H1 (cell line): ENCODE measurements at regions not wholly inside any gene's neighbourhood (a gene's known extent, or its start where the extent isn't known, plus 50 kb on each side); places are given as distances from the start of the nearest gene placed in this dataset.

Experiments used
- CTCF ChIA-PET: fragments of 300-600 bp; sonication (Branson Sonifier 250); formaldehyde crosslinking; loops from one replicate; lab custom pipeline; 2021; ENCODE audit not compliant: partially characterized antibody; lab: Charles Lee
- POLR2A ChIA-PET: fragments of 300-600 bp; sonication (Branson Sonifier 250); formaldehyde crosslinking; loops from one replicate; lab custom pipeline; 2021; ENCODE audit warnings: inconsistent platforms; ENCODE audit not compliant: partially characterized antibody; lab: Charles Lee
- DNase-seq, 2 experiments: peaks; one replicate each; pipeline versions ENCODE4 v3.0.0 to v3.0.0-alpha.2; 2010 to 2022; ENCODE audit warnings: low spot score in 2 of 2, low read depth in 1 of 2, mixed read lengths in 1 of 2
- FAIRE-seq: peaks from 2 replicates; lab custom pipeline; 2011; peaks lifted over from hg19 to GRCh38; lab: Jason Lieb, UNC
- H2AFZ ChIP-seq: 2 replicates; pipeline ENCODE4 v1.8.1; 2012; ENCODE audit warnings: low read length, inconsistent platforms
- H2AK5ac ChIP-seq: 2 replicates; pipeline ENCODE4 v1.6.1; 2013; ENCODE audit warnings: low read depth, low read length
- H2BK120ac ChIP-seq: replicated peaks from 2 replicates; pipeline ENCODE3; 2013; ENCODE audit warnings: low read depth, low read length, inconsistent platforms
- H2BK12ac ChIP-seq: 2 replicates; pipeline ENCODE4 v1.6.1; 2013; ENCODE audit warnings: low read depth, low read length
- H2BK15ac ChIP-seq: 2 replicates; pipeline ENCODE4 v1.6.1; 2013; ENCODE audit warnings: low read length
- H2BK20ac ChIP-seq: 2 replicates; pipeline ENCODE4 v1.6.1; 2013; ENCODE audit warnings: low read length
- H2BK5ac ChIP-seq: 2 replicates; pipeline ENCODE4 v1.6.1; 2013; ENCODE audit warnings: low read depth, low read length
- H3K14ac ChIP-seq: 2 replicates; pipeline ENCODE4 v1.6.1; 2013; ENCODE audit warnings: inconsistent platforms; ENCODE audit not compliant: insufficient read length
- H3K18ac ChIP-seq: 2 replicates; pipeline ENCODE4 v1.6.1; 2013; ENCODE audit warnings: low read length; ENCODE audit errors: extremely low read depth
- H3K23ac ChIP-seq: 2 replicates; pipeline ENCODE4 v1.6.1; 2013; ENCODE audit warnings: inconsistent platforms; ENCODE audit not compliant: insufficient read length
- H3K23me2 ChIP-seq: 2 replicates; pipeline ENCODE4 v1.6.1; 2013; ENCODE audit warnings: low read depth, low read length
- H3K27ac ChIP-seq: 2 replicates; pipeline ENCODE4 v1.6.1; 2011; ENCODE audit warnings: low read depth, low read length, inconsistent platforms
- H3K27me3 ChIP-seq, 4 experiments: replicated peaks in 1 of 4; 1 replicate in 1 of 4; 2 replicates in 3 of 4; pipeline versions ENCODE4 v1.6.1 to v1.8.1; 2011 to 2013; ENCODE audit warnings: low read length in 3 of 4, mild to moderate bottlenecking in 3 of 4, inconsistent platforms in 2 of 4, mixed read lengths in 2 of 4, moderate library complexity in 1 of 4; ENCODE audit not compliant: control insufficient read depth in 3 of 4, insufficient read depth in 3 of 4; ENCODE audit errors: extremely low read depth in 1 of 4
- H3K36me3 ChIP-seq, 4 experiments: 2 replicates each; pipeline versions ENCODE4 v1.6.1 to v1.8.1; 2011 to 2013; ENCODE audit warnings: mild to moderate bottlenecking in 4 of 4, low read length in 3 of 4, moderate library complexity in 2 of 4, control low read depth in 1 of 4, inconsistent platforms in 1 of 4; ENCODE audit not compliant: insufficient read depth in 4 of 4, control insufficient read depth in 2 of 4
- H3K4ac ChIP-seq: replicated peaks from 2 replicates; pipeline ENCODE3; 2013; ENCODE audit warnings: low read length, low read depth, mixed read lengths, inconsistent platforms; ENCODE audit not compliant: insufficient read length
- H3K4me1 ChIP-seq, 4 experiments: replicated peaks in 1 of 4; 1 replicate in 1 of 4; 2 replicates in 3 of 4; pipeline versions ENCODE4 v1.6.1 to v1.8.1; 2011 to 2013; ENCODE audit warnings: low read length in 3 of 4, inconsistent platforms in 2 of 4, mixed read lengths in 1 of 4; ENCODE audit not compliant: insufficient read depth in 4 of 4, control insufficient read depth in 3 of 4
- H3K4me2 ChIP-seq, 2 experiments: 2 replicates each; pipeline versions ENCODE4 v1.6.1 to v1.8.1; 2011 to 2013; ENCODE audit warnings: low read depth in 2 of 2, low read length in 2 of 2, control low read depth in 1 of 2, inconsistent platforms in 1 of 2, mild to moderate bottlenecking in 1 of 2; ENCODE audit not compliant: insufficient read depth in 1 of 2
- H3K4me3 ChIP-seq, 4 experiments: fragments of 200-600, 300-600 bp in 1 of 4; sonication (generic), shearing (Covaris generic), sonication (Bioruptor Twin) in 1 of 4; 2 replicates each; pipeline versions ENCODE4 v1.5.1 to v1.8.1; 2011 to 2016; ENCODE audit warnings: low read length in 4 of 4, low read depth in 3 of 4, control low read depth in 2 of 4, inconsistent platforms in 2 of 4, mild to moderate bottlenecking in 2 of 4, mixed read lengths in 1 of 4, moderate library complexity in 1 of 4; ENCODE audit not compliant: insufficient read depth in 2 of 4; ENCODE audit errors: extremely low read depth in 1 of 4
- H3K56ac ChIP-seq: replicated peaks from 2 replicates; pipeline ENCODE3; 2013; ENCODE audit warnings: low read depth, mild to moderate bottlenecking, mixed read lengths, low read length, inconsistent platforms; ENCODE audit not compliant: insufficient read length
- H3K79me1 ChIP-seq: 2 replicates; pipeline ENCODE4 v1.6.1; 2013; ENCODE audit warnings: low read depth, low read length, control low read depth
- H3K79me2 ChIP-seq, 2 experiments: 2 replicates each; pipeline versions ENCODE4 v1.6.1 to v1.8.1; 2012 to 2013; ENCODE audit warnings: low read length in 2 of 2, mild to moderate bottlenecking in 2 of 2, inconsistent platforms in 1 of 2; ENCODE audit not compliant: insufficient read depth in 2 of 2, control insufficient read depth in 1 of 2
- H3K9ac ChIP-seq, 4 experiments: replicated peaks in 1 of 4; 1 replicate in 1 of 4; 2 replicates in 3 of 4; pipeline versions ENCODE4 v1.6.1 to v1.8.1; 2011 to 2013; ENCODE audit warnings: low read depth in 3 of 4, low read length in 3 of 4, control low read depth in 2 of 4, mild to moderate bottlenecking in 2 of 4, moderate library complexity in 2 of 4, inconsistent platforms in 1 of 4; ENCODE audit errors: extremely low read depth in 1 of 4
- H3K9me3 ChIP-seq, 2 experiments: 2 replicates each; pipeline versions ENCODE4 v1.6.1 to v1.8.1; 2012 to 2013; ENCODE audit warnings: mild to moderate bottlenecking in 2 of 2, moderate library complexity in 2 of 2, control low read depth in 1 of 2, inconsistent platforms in 1 of 2, low read depth in 1 of 2, low read length in 1 of 2, mixed read lengths in 1 of 2; ENCODE audit not compliant: insufficient read depth in 2 of 2
- H4K20me1 ChIP-seq, 2 experiments: replicated peaks in 1 of 2; 2 replicates each; pipeline versions ENCODE3 to v1.8.1; 2011 to 2013; ENCODE audit warnings: inconsistent platforms in 2 of 2, low read length in 2 of 2, mild to moderate bottlenecking in 1 of 2; ENCODE audit not compliant: insufficient read depth in 2 of 2, control insufficient read depth in 1 of 2
- H4K5ac ChIP-seq: 2 replicates; pipeline ENCODE4 v1.6.1; 2013; ENCODE audit warnings: low read length, low read depth, mixed read lengths, inconsistent platforms; ENCODE audit not compliant: insufficient read length
- H4K8ac ChIP-seq: 2 replicates; pipeline ENCODE4 v1.8.0; 2013; ENCODE audit warnings: mild to moderate bottlenecking, moderate library complexity, low read length, inconsistent platforms; ENCODE audit not compliant: insufficient read depth; ENCODE audit errors: extremely low read depth
- H4K91ac ChIP-seq: replicated peaks from 2 replicates; pipeline ENCODE3; 2013; ENCODE audit warnings: low read length, mixed read lengths, inconsistent platforms; ENCODE audit not compliant: insufficient read length
- SP4 ChIP-seq: IDR thresholded peaks from 2 replicates; pipeline ENCODE4 v1.6.1; 2012; ENCODE audit warnings: low read length, inconsistent platforms
- WGBS, 2 experiments: shearing (Covaris generic) in 1 of 2; methylation state at CpG; one replicate each; pipeline versions ENCODE4 v1.1.6 to v1.1.7; 2013 to 2015; ENCODE audit warnings: low lambda C conversion rate in 2 of 2, mixed read lengths in 2 of 2, inconsistent platforms in 1 of 2, low coverage in 1 of 2, missing lambda C conversion rate in 1 of 2; ENCODE audit not compliant: insufficient replicate concordance in 2 of 2, insufficient coverage in 1 of 2, insufficient read length in 1 of 2; ENCODE audit errors: extremely low coverage in 1 of 2, missing lambda C conversion rate in 1 of 2; 5-methylcytosine and 5-hydroxymethylcytosine counted together

- no peak overlapping the region for H3K9ac ChIP-seq
- ChIA-PET POLR2A (no interaction called here), CTCF (no interaction called here)
- H2BK5ac ChIP-seq, result no peak overlapping the region
- no peak overlapping the region for H3K4me3 ChIP-seq
- H3K56ac ChIP-seq, result no peak overlapping the region
- H2BK20ac ChIP-seq, result no peak overlapping the region
- H4K8ac ChIP-seq, result no peak overlapping the region
- no peak overlapping the region for H3K23ac ChIP-seq
- no peak overlapping the region for H3K4me2 ChIP-seq
- no peak overlapping the region for H2BK15ac ChIP-seq
- H2AK5ac ChIP-seq, result no peak overlapping the region
- no peak overlapping the region for H3K27ac ChIP-seq
- H3K27me3 ChIP-seq, result no peaks in the 10 kb centered on the region
- no peaks in the 10 kb centered on the region for H3K36me3 ChIP-seq
- H2AFZ ChIP-seq, result no peak overlapping the region
- no peak overlapping the region for H2BK12ac ChIP-seq
- no peak overlapping the region for H4K91ac ChIP-seq
- H4K20me1 ChIP-seq, result peaks cover 0 to 6% of the 10 kb centered on the region in 2 experiments
- no peak overlapping the region for H2BK120ac ChIP-seq
- peaks cover 6% of the 10 kb centered on the region for H3K23me2 ChIP-seq
- TF ChIP-seq SP4, result no peak
- peaks cover 2 to 4% (median 3%) of the 10 kb centered on the region in 4 experiments; a peak in 4 of 7 replicates for H3K4me1 ChIP-seq
- WGBS, 2 experiments, result 86% methylated on average over 12 of the region's 12 CpGs; no CpG with 5 or more reads in 1 of the 2 experiments
- no peaks in the 10 kb centered on the region for H3K79me2 ChIP-seq
- no peak overlapping the region for H3K18ac ChIP-seq
- no peaks in the 10 kb centered on the region for H3K9me3 ChIP-seq
- H3K4ac ChIP-seq, result no peak overlapping the region
- H3K79me1 ChIP-seq, result no peaks in the 10 kb centered on the region
- no peak overlapping the region for H3K14ac ChIP-seq
- DNase-seq, result no peak
- no peak for FAIRE-seq
- no peak overlapping the region for H4K5ac ChIP-seq
These were observed 247.4 kb upstream of the C1orf174 start for GRCh38 chr1:4147509-4147908.
